OCI-LY1 (cell line): ENCODE measurements at regions not wholly inside any gene's neighbourhood (a gene's known extent, or its start where the extent isn't known, plus 50 kb on each side); places are given as distances from the start of the nearest gene placed in this dataset.

Source experiments
- EZH2 ChIP-seq: fragments of 200-600 bp; sonication (generic), shearing (Covaris generic); IDR thresholded peaks from 2 replicates; pipeline ENCODE4 v1.8.0; 2017; ENCODE audit warnings: borderline replicate concordance, mixed run types, mild to moderate bottlenecking, antibody characterized with exemption, low read length, moderate library complexity, mixed read lengths
- TF ChIP-seq, protein P1 (sequence below): fragments of 200-600 bp; sonication (generic), shearing (Covaris generic); IDR thresholded peaks from 2 replicates; pipeline ENCODE4 v1.5.1; 2017; ENCODE audit warnings: mild to moderate bottlenecking, antibody characterized with exemption, low read length, moderate library complexity, mixed read lengths

DNA sequence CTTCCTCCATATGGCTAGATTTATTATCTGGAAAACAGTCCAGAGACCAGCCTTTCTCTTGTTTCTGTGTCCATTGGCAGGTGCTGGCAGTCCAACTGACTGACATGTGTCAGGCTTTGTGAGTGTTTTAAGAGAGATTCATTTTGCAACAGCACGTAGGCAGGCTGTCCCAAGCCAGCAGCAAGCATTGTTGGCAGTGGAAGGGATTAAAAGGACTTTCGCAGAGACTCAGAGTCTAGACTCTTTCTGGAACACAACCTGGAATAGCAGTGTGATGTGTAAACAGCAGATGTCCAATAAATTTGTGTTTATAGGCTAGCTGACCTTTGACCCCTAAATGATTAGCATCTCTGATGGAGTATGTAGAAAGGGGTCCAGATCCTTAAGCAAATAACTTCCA, 222.2 kb upstream of the SERP2 start:
- TF ChIP-seq, protein P1, sequence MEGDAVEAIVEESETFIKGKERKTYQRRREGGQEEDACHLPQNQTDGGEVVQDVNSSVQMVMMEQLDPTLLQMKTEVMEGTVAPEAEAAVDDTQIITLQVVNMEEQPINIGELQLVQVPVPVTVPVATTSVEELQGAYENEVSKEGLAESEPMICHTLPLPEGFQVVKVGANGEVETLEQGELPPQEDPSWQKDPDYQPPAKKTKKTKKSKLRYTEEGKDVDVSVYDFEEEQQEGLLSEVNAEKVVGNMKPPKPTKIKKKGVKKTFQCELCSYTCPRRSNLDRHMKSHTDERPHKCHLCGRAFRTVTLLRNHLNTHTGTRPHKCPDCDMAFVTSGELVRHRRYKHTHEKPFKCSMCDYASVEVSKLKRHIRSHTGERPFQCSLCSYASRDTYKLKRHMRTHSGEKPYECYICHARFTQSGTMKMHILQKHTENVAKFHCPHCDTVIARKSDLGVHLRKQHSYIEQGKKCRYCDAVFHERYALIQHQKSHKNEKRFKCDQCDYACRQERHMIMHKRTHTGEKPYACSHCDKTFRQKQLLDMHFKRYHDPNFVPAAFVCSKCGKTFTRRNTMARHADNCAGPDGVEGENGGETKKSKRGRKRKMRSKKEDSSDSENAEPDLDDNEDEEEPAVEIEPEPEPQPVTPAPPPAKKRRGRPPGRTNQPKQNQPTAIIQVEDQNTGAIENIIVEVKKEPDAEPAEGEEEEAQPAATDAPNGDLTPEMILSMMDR = no peak
- no peak for TF ChIP-seq EZH2
